ENCODE measurements at regions not wholly inside any gene's neighbourhood (a gene's known extent, or its start where the extent isn't known, plus 50 kb on each side); places are given as distances from the start of the nearest gene placed in this dataset.
"Not testable (repeated sequence)": the region's sequence is repeated elsewhere in the genome, so short reads cannot be mapped to it uniquely, and the experiment has no call there.

GRCh38 chrX:456146-456545 is 69.4 kb upstream of the PPP2R3B start:
- Mint-ChIP-seq H3K4me1 (ENCODE audit: low read depth in 2 of 2) (no peaks in the 10 kb centered on the region), H3K36me3 (no peaks in the 10 kb centered on the region), H3K9me3 (peaks cover 3% of the 10 kb centered on the region), H3K27ac (no peak overlapping the region), H3K4me3 (no peak overlapping the region), H3K27me3 (peaks cover 0 to 10% of the 10 kb centered on the region in 2 donors)
- DNase-seq (ENCODE audit: low spot score), result no peak
- ATAC-seq, result no peak

GRCh38 chrX:456551-457291 is 70.0 kb upstream of the PPP2R3B start:
- H3K27ac Mint-ChIP-seq, result no peak overlapping the region
- no peak for ATAC-seq
- H3K4me1 Mint-ChIP-seq (ENCODE audit: low read depth in 2 of 2), result peaks cover 0 to under 1% of the 10 kb centered on the region in 2 donors
- no peak overlapping the region for H3K4me3 Mint-ChIP-seq
- no peak for DNase-seq (ENCODE audit: low spot score)
- peaks cover 7% of the 10 kb centered on the region for H3K9me3 Mint-ChIP-seq
- H3K27me3 Mint-ChIP-seq, result peaks cover 0 to 10% of the 10 kb centered on the region in 2 donors
- no peaks in the 10 kb centered on the region for H3K36me3 Mint-ChIP-seq

- Mint-ChIP-seq H3K4me1 (ENCODE audit: low read depth in 2 of 2) (peaks cover 0 to 6% of the 10 kb centered on the region in 2 donors), H3K27me3 (peaks cover 0 to 8% of the 10 kb centered on the region in 2 donors), H3K4me3 (no peak overlapping the region), H3K36me3 (no peaks in the 10 kb centered on the region), H3K9me3 (peaks cover 13% of the 10 kb centered on the region), H3K27ac (no peak overlapping the region)
- ATAC-seq (no peak), DNase-seq (ENCODE audit: low spot score) (no peak)
Measured at GRCh38 chrX:457292-457679, 70.6 kb upstream of the PPP2R3B start.

- no peak overlapping the region for H3K4me3 Mint-ChIP-seq
- peaks cover 0 to 7% of the 10 kb centered on the region in 2 donors for H3K4me1 Mint-ChIP-seq (ENCODE audit: low read depth in 2 of 2)
- H3K9me3 Mint-ChIP-seq, result peaks cover 16% of the 10 kb centered on the region
- DNase-seq (ENCODE audit: low spot score) (no peak), ATAC-seq (no peak)
- H3K36me3 Mint-ChIP-seq, result no peaks in the 10 kb centered on the region
- peaks cover 0 to 5% of the 10 kb centered on the region in 2 donors for H3K27me3 Mint-ChIP-seq
- H3K27ac Mint-ChIP-seq, result no peak overlapping the region
Measured at GRCh38 chrX:458631-459061, 71.9 kb upstream of the PPP2R3B start.

- no peak for ATAC-seq
- DNase-seq (ENCODE audit: low spot score), result no peak
- Mint-ChIP-seq H3K4me3 (no peak overlapping the region), H3K9me3 (peaks cover 16% of the 10 kb centered on the region), H3K27ac (no peak overlapping the region), H3K27me3 (peaks cover 0 to 5% of the 10 kb centered on the region in 2 donors), H3K4me1 (ENCODE audit: low read depth in 2 of 2) (peaks cover 0 to 7% of the 10 kb centered on the region in 2 donors), H3K36me3 (no peaks in the 10 kb centered on the region)
Measured at GRCh38 chrX:459611-460010, 72.9 kb upstream of the PPP2R3B start.

GRCh38 chrX:460116-460515 is 73.4 kb upstream of the PPP2R3B start:
- ATAC-seq, result no peak
- Mint-ChIP-seq H3K36me3 (no peaks in the 10 kb centered on the region), H3K4me1 (ENCODE audit: low read depth in 2 of 2) (peaks cover 0 to 7% of the 10 kb centered on the region in 2 donors), H3K27me3 (peaks cover 0 to 5% of the 10 kb centered on the region in 2 donors), H3K4me3 (no peak overlapping the region), H3K27ac (no peak overlapping the region), H3K9me3 (peaks cover 16% of the 10 kb centered on the region)
- DNase-seq (ENCODE audit: low spot score), result no peak

GRCh38 chrX:460823-461640 is 74.3 kb upstream of the PPP2R3B start:
- Mint-ChIP-seq H3K4me3 (no peak overlapping the region), H3K36me3 (no peaks in the 10 kb centered on the region), H3K27me3 (peaks cover 0 to 5% of the 10 kb centered on the region in 2 donors), H3K9me3 (peaks cover 16% of the 10 kb centered on the region), H3K27ac (no peak overlapping the region), H3K4me1 (ENCODE audit: low read depth in 2 of 2) (peaks cover 0 to 7% of the 10 kb centered on the region in 2 donors)
- DNase-seq (ENCODE audit: low spot score), result no peak
- ATAC-seq, result peak in 1 of 2 donors; percentile 28

- no peaks in the 10 kb centered on the region for H3K27me3 Mint-ChIP-seq
- H3K36me3 Mint-ChIP-seq, result no peaks in the 10 kb centered on the region
- DNase-seq (ENCODE audit: low spot score) (no peak), ATAC-seq (no peak)
- H3K27ac Mint-ChIP-seq, result no peak overlapping the region
- H3K4me3 Mint-ChIP-seq, result no peak overlapping the region
- H3K9me3 Mint-ChIP-seq, result peaks cover 14% of the 10 kb centered on the region
- H3K4me1 Mint-ChIP-seq (ENCODE audit: low read depth in 2 of 2), result peaks cover 0 to 7% of the 10 kb centered on the region in 2 donors
Measured at GRCh38 chrX:462853-463252, 76.1 kb upstream of the PPP2R3B start.

- no peak for DNase-seq (ENCODE audit: low spot score)
- no peaks in the 10 kb centered on the region for H3K27me3 Mint-ChIP-seq
- H3K4me1 Mint-ChIP-seq (ENCODE audit: low read depth in 2 of 2), result peaks cover 0 to 7% of the 10 kb centered on the region in 2 donors
- H3K4me3 Mint-ChIP-seq, result no peak overlapping the region
- no peaks in the 10 kb centered on the region for H3K36me3 Mint-ChIP-seq
- peaks cover 14% of the 10 kb centered on the region for H3K9me3 Mint-ChIP-seq
- ATAC-seq, result no peak
- no peak overlapping the region for H3K27ac Mint-ChIP-seq
Measured at GRCh38 chrX:465418-466215, 78.9 kb upstream of the PPP2R3B start.

GRCh38 chrX:466836-467235 is 80.1 kb upstream of the PPP2R3B start:
- H3K4me3 Mint-ChIP-seq, result not testable (repeated sequence)

GRCh38 chrX:467686-468085 is 81.0 kb upstream of the PPP2R3B start:
- not testable (repeated sequence) for H3K4me3 Mint-ChIP-seq; DNase-seq (ENCODE audit: low spot score); H3K27ac Mint-ChIP-seq; H3K9me3 Mint-ChIP-seq; ATAC-seq; H3K36me3 Mint-ChIP-seq; H3K27me3 Mint-ChIP-seq; H3K4me1 Mint-ChIP-seq (ENCODE audit: low read depth in 2 of 2)

More at GRCh38 chrX:466836-467235, 80.1 kb upstream of the PPP2R3B start:
- not testable (repeated sequence) for DNase-seq (ENCODE audit: low spot score); H3K27ac Mint-ChIP-seq; H3K9me3 Mint-ChIP-seq; H3K27me3 Mint-ChIP-seq; ATAC-seq; H3K4me1 Mint-ChIP-seq (ENCODE audit: low read depth in 2 of 2); H3K36me3 Mint-ChIP-seq

GRCh38 chrX:468979-469378 is 82.3 kb upstream of the PPP2R3B start:
- Mint-ChIP-seq H3K9me3 (no peaks in the 10 kb centered on the region), H3K27me3 (peaks cover 0 to 3% of the 10 kb centered on the region in 2 donors), H3K36me3 (no peaks in the 10 kb centered on the region), H3K4me1 (ENCODE audit: low read depth in 2 of 2) (no peaks in the 10 kb centered on the region), H3K4me3 (no peak overlapping the region), H3K27ac (no peak overlapping the region)
- DNase-seq (ENCODE audit: low spot score) (no peak), ATAC-seq (no peak)

GRCh38 chrX:470686-471085 is 84.0 kb upstream of the PPP2R3B start:
- Mint-ChIP-seq H3K4me1 (ENCODE audit: low read depth in 2 of 2) (no peaks in the 10 kb centered on the region), H3K36me3 (no peaks in the 10 kb centered on the region), H3K27me3 (peaks cover 0 to 5% of the 10 kb centered on the region in 2 donors), H3K9me3 (no peaks in the 10 kb centered on the region), H3K4me3 (no peak overlapping the region), H3K27ac (no peak overlapping the region)
- DNase-seq (ENCODE audit: low spot score) (no peak), ATAC-seq (no peak)

Data from natural killer cell treated with Interleukin-12 subunit alpha and Interleukin-12 subunit beta and Interleukin-15 and Interleukin-18, amount 100 ng/mL, for 72 hours (primary cell).